DND-41 (cell line): ENCODE measurements at regions not wholly inside any gene's neighbourhood (a gene's known extent, or its start where the extent isn't known, plus 50 kb on each side); places are given as distances from the start of the nearest gene placed in this dataset.

Source experiments
- EZH2 ChIP-seq: IDR thresholded peaks from 3 replicates; pipeline ENCODE4 v1.6.1; 2012; ENCODE audit warnings: borderline replicate concordance, low read depth, mild to moderate bottlenecking, moderate library complexity, low read length, inconsistent platforms; ENCODE audit not compliant: severe bottlenecking
- TF ChIP-seq, protein P1 (sequence below): IDR thresholded peaks from 2 replicates; pipeline ENCODE4 v1.5.1; 2012; ENCODE audit warnings: borderline replicate concordance, low read length, moderate library complexity, mild to moderate bottlenecking; ENCODE audit not compliant: poor library complexity, severe bottlenecking; ENCODE audit errors: extremely low read depth

GRCh38 chr3:71906976-71907375, 122.0 kb upstream of the PROK2 start:
- no peak for TF ChIP-seq EZH2
- TF ChIP-seq, protein P1, sequence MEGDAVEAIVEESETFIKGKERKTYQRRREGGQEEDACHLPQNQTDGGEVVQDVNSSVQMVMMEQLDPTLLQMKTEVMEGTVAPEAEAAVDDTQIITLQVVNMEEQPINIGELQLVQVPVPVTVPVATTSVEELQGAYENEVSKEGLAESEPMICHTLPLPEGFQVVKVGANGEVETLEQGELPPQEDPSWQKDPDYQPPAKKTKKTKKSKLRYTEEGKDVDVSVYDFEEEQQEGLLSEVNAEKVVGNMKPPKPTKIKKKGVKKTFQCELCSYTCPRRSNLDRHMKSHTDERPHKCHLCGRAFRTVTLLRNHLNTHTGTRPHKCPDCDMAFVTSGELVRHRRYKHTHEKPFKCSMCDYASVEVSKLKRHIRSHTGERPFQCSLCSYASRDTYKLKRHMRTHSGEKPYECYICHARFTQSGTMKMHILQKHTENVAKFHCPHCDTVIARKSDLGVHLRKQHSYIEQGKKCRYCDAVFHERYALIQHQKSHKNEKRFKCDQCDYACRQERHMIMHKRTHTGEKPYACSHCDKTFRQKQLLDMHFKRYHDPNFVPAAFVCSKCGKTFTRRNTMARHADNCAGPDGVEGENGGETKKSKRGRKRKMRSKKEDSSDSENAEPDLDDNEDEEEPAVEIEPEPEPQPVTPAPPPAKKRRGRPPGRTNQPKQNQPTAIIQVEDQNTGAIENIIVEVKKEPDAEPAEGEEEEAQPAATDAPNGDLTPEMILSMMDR, result no peak
